GM12892 (cell line): ENCODE measurements at regions not wholly inside any gene's neighbourhood (a gene's known extent, or its start where the extent isn't known, plus 50 kb on each side); places are given as distances from the start of the nearest gene placed in this dataset.
"Not testable (repeated sequence)": the region's sequence is repeated elsewhere in the genome, so short reads cannot be mapped to it uniquely, and the experiment has no call there.

Experiments
- DNase-seq: peaks from one replicate; pipeline ENCODE4 v3.0.0; 2011; ENCODE audit not compliant: insufficient read length
- FAIRE-seq: peaks from 2 replicates; lab custom pipeline; 2011; peaks lifted over from hg19 to GRCh38; lab: Jason Lieb, UNC
- POLR2A ChIP-seq: IDR thresholded peaks from 2 replicates; pipeline ENCODE4 v1.6.1; 2011; ENCODE audit warnings: low read depth, low read length, control low read depth
- POLR2AphosphoS5 ChIP-seq: IDR thresholded peaks from 2 replicates; pipeline ENCODE4 v1.6.1; 2011; ENCODE audit warnings: low read depth, low read length, control low read depth
- TAF1 ChIP-seq: IDR thresholded peaks from 2 replicates; pipeline ENCODE4 v1.6.1; 2011; ENCODE audit warnings: low read depth, mild to moderate bottlenecking, control low read depth, low read length, borderline replicate concordance

- no peak for DNase-seq
- TF ChIP-seq POLR2A (no peak), POLR2AphosphoS5 (no peak), TAF1 (no peak)
- no peak for FAIRE-seq
Measured at GRCh38 chr11:114921697-114922096, 243.4 kb downstream of the NXPE2 start.

DNA sequence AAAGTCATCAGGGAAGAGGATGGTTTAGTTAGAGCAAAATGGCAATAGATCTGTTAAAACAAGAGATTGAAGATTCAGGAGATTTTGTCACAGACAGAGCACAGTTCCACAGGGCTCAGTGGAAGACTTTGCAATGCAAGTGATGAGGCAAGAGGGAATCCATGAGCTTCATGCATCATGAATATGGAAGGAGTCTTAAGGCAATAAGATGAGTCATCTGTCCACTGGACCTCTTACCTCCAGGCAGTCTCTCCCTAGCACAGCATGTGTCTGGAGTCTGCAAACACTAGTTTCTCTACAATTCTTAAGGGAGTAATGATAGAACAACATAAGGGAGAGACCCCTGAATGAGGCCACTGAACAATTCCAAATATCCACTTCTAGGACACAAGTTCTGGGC lies 245.7 kb downstream of the NXPE2 start:
- FAIRE-seq, result no peak
- TF ChIP-seq POLR2A (no peak), POLR2AphosphoS5 (no peak), TAF1 (no peak)

DNA sequence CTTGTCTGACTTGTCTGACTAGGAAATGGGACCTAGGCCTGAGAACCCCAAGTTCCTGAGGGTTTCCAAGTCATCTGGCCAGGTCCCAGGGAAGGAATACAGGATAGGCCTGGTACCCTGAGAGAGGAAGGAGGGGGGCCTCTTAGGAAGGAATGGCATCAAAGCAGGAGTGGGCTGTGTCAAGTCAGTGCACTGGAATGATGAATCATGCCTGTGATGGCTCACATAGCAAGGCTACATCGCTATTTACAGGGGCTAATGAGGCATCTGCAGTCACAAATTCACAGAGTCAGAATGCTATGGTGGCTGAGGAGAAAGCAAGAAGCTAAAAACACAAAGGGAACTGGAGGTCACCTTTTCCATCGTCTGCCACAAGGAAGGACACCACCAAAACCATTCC lies 247.3 kb downstream of the NXPE2 start:
- DNase-seq (no peak), FAIRE-seq (no peak)
- TF ChIP-seq POLR2AphosphoS5 (no peak), POLR2A (no peak), TAF1 (no peak)

More for the DNA sequence above, 245.7 kb downstream of the NXPE2 start:
- DNase-seq, result no peak

- TF ChIP-seq POLR2A, result no peak
- TF ChIP-seq POLR2AphosphoS5, result no peak
- no peak for TF ChIP-seq TAF1
- FAIRE-seq (no peak), DNase-seq (no peak)
Measured at GRCh38 chr11:114928260-114928870, 250.0 kb downstream of the NXPE2 start.

DNA sequence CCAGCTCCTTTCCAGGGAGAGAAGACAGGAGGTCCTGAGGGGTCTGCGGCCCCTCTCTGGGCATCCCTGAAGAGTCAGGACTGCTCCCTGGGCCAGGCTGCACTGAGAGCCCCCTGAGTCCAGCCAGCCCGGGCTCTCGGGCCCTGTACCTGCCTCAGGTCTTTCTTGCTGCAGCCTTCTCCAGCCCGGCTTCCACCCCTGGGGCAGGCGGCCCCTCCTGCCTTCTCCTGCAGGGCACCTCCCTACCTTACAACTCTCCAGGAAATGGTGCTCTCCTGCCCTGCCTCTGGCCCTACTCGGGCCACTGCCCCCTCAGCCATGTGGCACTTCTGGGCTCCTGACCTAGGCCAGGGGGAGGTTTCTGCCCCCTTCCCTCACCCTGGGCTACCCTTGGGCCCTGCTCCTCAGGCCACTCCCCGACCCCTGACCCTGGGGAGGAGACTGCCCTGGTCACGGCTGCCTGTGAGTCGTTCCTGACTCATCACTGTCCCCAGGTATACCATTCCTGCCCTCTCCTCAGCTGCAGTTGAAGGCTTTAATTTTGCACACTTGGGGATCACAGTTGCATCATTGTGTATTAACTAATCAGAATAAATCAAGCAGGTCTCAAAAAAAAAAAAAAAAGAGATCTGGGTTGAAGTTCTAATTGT lies 251.1 kb downstream of the NXPE2 start:
- DNase-seq (no peak), FAIRE-seq (no peak)
- no peak for TF ChIP-seq TAF1
- no peak for TF ChIP-seq POLR2AphosphoS5
- no peak for TF ChIP-seq POLR2A

DNA sequence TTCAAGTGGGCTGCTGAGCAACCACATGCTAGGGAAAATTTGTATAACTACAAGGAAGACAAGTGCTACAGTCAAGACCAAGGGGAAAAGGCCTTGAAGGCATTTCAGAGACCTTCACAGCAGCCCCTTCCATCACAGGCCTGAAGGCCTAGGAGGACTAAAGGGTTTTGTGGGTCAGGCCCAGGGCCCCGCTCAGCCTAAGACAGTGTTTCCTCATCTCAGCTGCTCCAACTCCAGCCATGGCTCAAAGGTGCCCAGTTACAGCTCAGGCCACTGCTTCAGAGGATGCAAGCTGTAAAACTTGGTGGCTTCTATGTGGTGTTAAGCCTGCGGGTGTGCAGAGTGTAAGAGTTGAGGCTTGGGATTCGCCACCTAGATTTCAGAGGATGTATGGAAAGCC lies 260.5 kb downstream of the NXPE2 start:
- TF ChIP-seq POLR2AphosphoS5, result no peak
- no peak for TF ChIP-seq TAF1
- no peak for DNase-seq
- no peak for FAIRE-seq

- DNase-seq (no peak), FAIRE-seq (no peak)
- TF ChIP-seq POLR2A, result no peak
- no peak for TF ChIP-seq POLR2AphosphoS5
- no peak for TF ChIP-seq TAF1
Measured at GRCh38 chr11:114942207-114942606, 263.9 kb downstream of the NXPE2 start.

- no peak for FAIRE-seq
- TF ChIP-seq POLR2A (no peak), POLR2AphosphoS5 (no peak), TAF1 (no peak)
- DNase-seq, result no peak
Measured at GRCh38 chr11:114949614-114950351, 271.5 kb downstream of the NXPE2 start.

DNA sequence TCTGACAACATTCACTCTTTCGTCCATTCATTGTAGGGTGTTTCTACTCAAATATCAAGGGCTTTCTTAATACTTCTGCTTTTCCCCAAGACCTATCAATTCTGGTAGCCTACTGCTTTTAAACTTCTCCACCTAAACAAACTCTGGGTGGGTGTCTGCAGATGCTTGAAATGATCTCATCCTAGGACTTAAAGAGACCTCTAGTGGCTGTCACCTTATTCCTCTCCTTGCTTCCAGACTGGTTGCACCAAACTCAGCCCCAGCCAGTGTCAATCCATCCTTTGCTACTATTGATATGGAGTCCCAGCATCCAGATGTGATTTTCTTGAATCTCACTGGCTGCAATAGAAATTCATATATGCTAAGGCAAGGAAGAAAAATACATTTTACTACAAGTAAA lies 274.7 kb downstream of the NXPE2 start:
- FAIRE-seq (no peak), DNase-seq (no peak)
- TF ChIP-seq TAF1 (no peak), POLR2AphosphoS5 (no peak), POLR2A (no peak)

- DNase-seq (no peak), FAIRE-seq (no peak)
- TF ChIP-seq POLR2A (no peak), POLR2AphosphoS5 (no peak), TAF1 (no peak)
Measured at GRCh38 chr11:114955923-114956322, 277.6 kb downstream of the NXPE2 start.

DNA sequence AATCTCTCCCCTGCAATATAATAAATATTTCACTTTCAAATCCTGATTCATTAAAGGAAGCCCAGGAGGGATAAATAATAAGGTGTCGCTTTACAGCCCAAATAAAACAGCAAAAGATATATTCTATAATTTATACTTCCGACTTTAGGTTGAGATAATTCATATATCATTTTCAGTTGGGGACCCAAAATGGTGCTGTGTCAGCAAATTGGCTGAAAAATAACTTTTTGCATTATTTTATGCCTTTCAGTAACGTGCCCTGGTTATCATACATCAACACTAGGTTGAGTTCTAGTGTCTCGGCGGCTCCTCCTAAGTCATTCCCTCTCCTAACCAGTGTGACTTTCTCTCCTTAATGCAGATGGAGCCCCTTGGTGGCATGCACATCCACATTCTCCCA lies 278.2 kb downstream of the NXPE2 start:
- TF ChIP-seq POLR2AphosphoS5, result no peak
- TF ChIP-seq POLR2A, result no peak
- TF ChIP-seq TAF1, result no peak
- no peak for FAIRE-seq
- no peak for DNase-seq

DNA sequence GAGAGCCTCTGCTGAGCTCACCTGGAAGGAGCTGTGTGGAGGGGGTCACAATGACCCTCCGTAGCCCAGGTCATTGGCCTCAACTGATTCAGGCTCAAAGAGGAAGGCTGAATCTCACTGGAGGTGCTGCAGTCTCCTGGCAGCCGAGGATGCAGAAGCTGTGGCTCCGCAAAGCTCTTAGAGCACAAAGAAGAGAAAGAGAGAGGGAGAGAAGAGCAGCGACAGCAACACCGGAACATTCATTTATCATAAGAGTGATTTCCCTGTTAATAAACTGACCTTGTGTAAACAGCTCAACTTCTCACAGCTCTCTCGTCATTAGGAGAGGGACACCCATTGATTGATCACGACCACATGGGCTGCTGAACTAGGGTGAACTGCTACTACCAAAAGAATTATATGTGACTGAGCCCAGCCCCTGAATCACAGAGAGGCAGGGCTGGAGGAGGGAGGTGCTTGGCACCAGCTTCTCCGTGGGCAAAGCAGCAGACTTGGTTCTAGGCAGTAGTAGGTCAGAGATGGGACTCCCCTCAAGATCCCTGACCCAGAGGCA lies 281.7 kb downstream of the NXPE2 start:
- FAIRE-seq (no peak), DNase-seq (no peak)
- TF ChIP-seq TAF1 (no peak), POLR2AphosphoS5 (no peak), POLR2A (no peak)

DNA sequence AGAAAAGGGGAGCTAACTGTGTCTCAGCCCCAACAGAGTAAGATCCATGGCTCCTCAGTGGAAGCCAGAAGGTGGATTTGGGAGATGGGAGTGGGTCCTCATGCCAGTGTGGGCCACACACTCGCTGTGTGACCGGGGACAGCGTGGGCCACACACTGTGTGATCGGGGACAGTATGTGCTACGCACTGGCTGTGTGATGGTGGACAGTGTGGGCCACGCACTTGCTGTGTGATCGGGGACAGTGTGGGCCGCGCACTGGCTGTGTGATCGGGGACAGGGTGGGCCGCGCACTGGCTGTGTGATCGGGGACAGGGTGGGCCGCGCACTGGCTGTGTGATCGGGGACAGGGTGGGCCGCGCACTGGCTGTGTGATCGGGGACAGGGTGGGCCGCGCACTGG lies 282.5 kb downstream of the NXPE2 start:
- DNase-seq, FAIRE-seq: not testable (repeated sequence)
